SK-N-SH treated with all-trans-retinoic acid at 6 μM for 48 hours (cell line): ENCODE measurements at regions not wholly inside any gene's neighbourhood (a gene's known extent, or its start where the extent isn't known, plus 50 kb on each side); places are given as distances from the start of the nearest gene placed in this dataset.

ENCODE experiments used
- ATAC-seq: fragments of 200-7000 bp; cut with Tn5 transposase; 3 replicates; pipeline ENCODE4 v1.9.1; 2020; ENCODE audit warnings: mild to moderate bottlenecking, moderate library complexity
- ARNTL ChIP-seq: fragments of 450-650 bp; formaldehyde crosslinking; IDR thresholded peaks from 2 replicates; pipeline ENCODE4 v1.5.0; 2020; ENCODE audit warnings: low read depth, mild to moderate bottlenecking, moderate library complexity, borderline replicate concordance
- BACH2 ChIP-seq: fragments of 250-450 bp; sonication (Bioruptor Pico); IDR thresholded peaks from 2 replicates; pipeline ENCODE4 v1.9.0; 2021; ENCODE audit warnings: mild to moderate bottlenecking, borderline replicate concordance
- ESRRG ChIP-seq: fragments of 250-450 bp; sonication (Bioruptor Pico); IDR thresholded peaks from 2 replicates; pipeline ENCODE4 v1.6.1; 2021; ENCODE audit warnings: mild to moderate bottlenecking
- GLIS3 ChIP-seq: fragments of 250-450 bp; sonication (Bioruptor Pico); IDR thresholded peaks from 2 replicates; pipeline ENCODE4 v1.5.0; 2020; ENCODE audit warnings: mild to moderate bottlenecking, moderate library complexity
- ISL1 ChIP-seq: fragments of 250-450 bp; sonication (Bioruptor Pico); IDR thresholded peaks from 2 replicates; pipeline ENCODE4 v2.1.2; 2022; ENCODE audit warnings: mild to moderate bottlenecking, moderate library complexity
- OSR1 ChIP-seq: fragments of 250-450 bp; sonication (Bioruptor Pico); IDR thresholded peaks from 2 replicates; pipeline ENCODE4 v1.8.0; 2022; ENCODE audit warnings: moderate library complexity, mild to moderate bottlenecking, inconsistent platforms
- PPARA ChIP-seq: fragments of 250-450 bp; sonication (Bioruptor Pico); IDR thresholded peaks from 2 replicates; pipeline ENCODE4 v1.5.0; 2020; ENCODE audit warnings: mild to moderate bottlenecking, borderline replicate concordance
- RARB ChIP-seq: fragments of 250-450 bp; sonication (Bioruptor Pico); IDR thresholded peaks from 2 replicates; pipeline ENCODE4 v1.8.0; 2021; ENCODE audit warnings: mild to moderate bottlenecking, moderate library complexity
- SNAI2 ChIP-seq: fragments of 250-450 bp; sonication (Bioruptor Pico); IDR thresholded peaks from 2 replicates; pipeline ENCODE4 v1.5.0; 2020; ENCODE audit warnings: mild to moderate bottlenecking, moderate library complexity
- TCF4 ChIP-seq: fragments of 250-450 bp; sonication (Bioruptor Pico); IDR thresholded peaks from 2 replicates; pipeline ENCODE4 v1.8.0; 2021; ENCODE audit warnings: mild to moderate bottlenecking, moderate library complexity, borderline replicate concordance
- TOX ChIP-seq: fragments of 250-450 bp; sonication (Bioruptor Pico); IDR thresholded peaks from 2 replicates; pipeline ENCODE4 v1.8.0; 2021; ENCODE audit warnings: mild to moderate bottlenecking, moderate library complexity, borderline replicate concordance
- ZC3H10 ChIP-seq: fragments of 250-450 bp; sonication (Bioruptor Pico); IDR thresholded peaks from 2 replicates; pipeline ENCODE4 v1.5.1; 2021; ENCODE audit warnings: mild to moderate bottlenecking, moderate library complexity
- ZFP3 ChIP-seq: fragments of 250-450 bp; sonication (Bioruptor Pico); IDR thresholded peaks from 2 replicates; pipeline ENCODE4 v1.5.0; 2020; ENCODE audit warnings: mild to moderate bottlenecking, moderate library complexity
- ZFP30 ChIP-seq: fragments of 450-650 bp; formaldehyde crosslinking; IDR thresholded peaks from 2 replicates; pipeline ENCODE4 v1.5.0; 2022; ENCODE audit warnings: mild to moderate bottlenecking, moderate library complexity
- ZNF565 ChIP-seq: fragments of 450-650 bp; formaldehyde crosslinking; conservative IDR thresholded peaks from 2 replicates; pipeline ENCODE4 v1.5.0; 2020; ENCODE audit warnings: low read depth, mild to moderate bottlenecking, moderate library complexity
- ZNF70 ChIP-seq: fragments of 450-650 bp; formaldehyde crosslinking; IDR thresholded peaks from 2 replicates; pipeline ENCODE4 v1.5.0; 2020; ENCODE audit warnings: mild to moderate bottlenecking, moderate library complexity
- ZNF8 ChIP-seq: fragments of 450-650 bp; formaldehyde crosslinking; IDR thresholded peaks from 2 replicates; pipeline ENCODE4 v1.5.0; 2020; ENCODE audit warnings: mild to moderate bottlenecking, moderate library complexity
- TF ChIP-seq, protein P1 (sequence below): fragments of 250-450 bp; sonication (Bioruptor Pico); IDR thresholded peaks from 2 replicates; pipeline ENCODE4 v1.8.0; 2020; ENCODE audit warnings: mild to moderate bottlenecking, moderate library complexity, borderline replicate concordance
- TF ChIP-seq, protein P2 (sequence below): fragments of 250-450 bp; sonication (Bioruptor Pico); IDR thresholded peaks from 2 replicates; pipeline ENCODE4 v1.5.0; 2020; ENCODE audit warnings: mild to moderate bottlenecking, moderate library complexity
- TF ChIP-seq, protein P3 (sequence below): fragments of 250-450 bp; sonication (Bioruptor Pico); IDR thresholded peaks from 2 replicates; pipeline ENCODE4 v1.8.0; 2021; ENCODE audit warnings: low read depth, mild to moderate bottlenecking, moderate library complexity, borderline replicate concordance
- TF ChIP-seq, protein P4 (sequence below): fragments of 250-450 bp; sonication (Bioruptor Pico); IDR thresholded peaks from 2 replicates; pipeline ENCODE4 v1.5.1; 2020; ENCODE audit warnings: low read depth, mild to moderate bottlenecking, moderate library complexity

DNA sequence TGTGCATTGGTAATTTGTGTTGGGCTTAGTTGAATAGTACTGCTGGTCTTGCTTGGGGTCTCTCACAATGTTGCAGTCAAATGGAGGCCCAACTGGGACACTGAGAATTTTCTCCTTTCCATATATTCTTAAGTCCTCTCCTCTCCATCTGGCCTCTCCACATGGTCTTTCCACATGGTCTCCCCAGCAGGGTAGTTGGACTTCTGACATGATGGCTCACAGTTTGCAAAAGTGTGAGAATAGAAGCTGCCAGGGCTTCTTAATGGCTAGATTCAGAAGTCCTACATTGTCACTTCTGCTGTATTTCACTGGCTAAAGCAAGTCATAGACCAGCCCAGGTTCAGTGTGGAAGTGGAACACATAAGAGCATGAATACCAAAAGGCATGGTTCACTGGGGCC, 318.5 kb upstream of the TNP1 start:
- TF ChIP-seq OSR1 (CRISPR knock-in tag) = no peak

DNA sequence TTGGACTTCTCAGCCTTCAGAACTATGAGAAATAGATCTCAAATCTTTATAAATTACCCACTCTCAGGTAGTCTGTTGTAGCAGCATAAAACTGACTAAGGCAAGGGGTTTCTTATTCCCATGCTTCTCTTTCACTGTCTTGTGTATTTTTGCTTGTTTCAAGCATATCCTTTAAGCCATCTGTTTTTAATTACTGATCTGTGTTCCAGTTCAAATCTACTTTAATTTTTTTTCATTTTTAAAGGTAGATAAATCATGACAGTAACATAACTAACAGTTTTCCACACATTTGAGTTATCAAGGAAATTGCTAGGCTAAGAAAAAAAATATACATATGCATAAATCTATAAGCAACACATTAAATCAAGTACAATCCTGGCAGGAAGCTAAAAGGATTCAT, 317.9 kb upstream of the TNP1 start:
- ATAC-seq = no peak
- no peak for TF ChIP-seq TOX (CRISPR knock-in tag)
- no peak for TF ChIP-seq ZFP30 (CRISPR knock-in tag)
- no peak for TF ChIP-seq RARB (CRISPR knock-in tag)
- no peak for TF ChIP-seq ESRRG
- no peak for TF ChIP-seq ZNF70 (CRISPR knock-in tag)
- no peak for TF ChIP-seq GLIS3
- TF ChIP-seq ZC3H10 (CRISPR knock-in tag) = no peak
- TF ChIP-seq, protein P1, sequence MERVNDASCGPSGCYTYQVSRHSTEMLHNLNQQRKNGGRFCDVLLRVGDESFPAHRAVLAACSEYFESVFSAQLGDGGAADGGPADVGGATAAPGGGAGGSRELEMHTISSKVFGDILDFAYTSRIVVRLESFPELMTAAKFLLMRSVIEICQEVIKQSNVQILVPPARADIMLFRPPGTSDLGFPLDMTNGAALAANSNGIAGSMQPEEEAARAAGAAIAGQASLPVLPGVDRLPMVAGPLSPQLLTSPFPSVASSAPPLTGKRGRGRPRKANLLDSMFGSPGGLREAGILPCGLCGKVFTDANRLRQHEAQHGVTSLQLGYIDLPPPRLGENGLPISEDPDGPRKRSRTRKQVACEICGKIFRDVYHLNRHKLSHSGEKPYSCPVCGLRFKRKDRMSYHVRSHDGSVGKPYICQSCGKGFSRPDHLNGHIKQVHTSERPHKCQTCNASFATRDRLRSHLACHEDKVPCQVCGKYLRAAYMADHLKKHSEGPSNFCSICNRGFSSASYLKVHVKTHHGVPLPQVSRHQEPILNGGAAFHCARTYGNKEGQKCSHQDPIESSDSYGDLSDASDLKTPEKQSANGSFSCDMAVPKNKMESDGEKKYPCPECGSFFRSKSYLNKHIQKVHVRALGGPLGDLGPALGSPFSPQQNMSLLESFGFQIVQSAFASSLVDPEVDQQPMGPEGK (CRISPR knock-in tag) = no peak

More for the DNA sequence above, 318.5 kb upstream of the TNP1 start:
- ATAC-seq = no peak

DNA sequence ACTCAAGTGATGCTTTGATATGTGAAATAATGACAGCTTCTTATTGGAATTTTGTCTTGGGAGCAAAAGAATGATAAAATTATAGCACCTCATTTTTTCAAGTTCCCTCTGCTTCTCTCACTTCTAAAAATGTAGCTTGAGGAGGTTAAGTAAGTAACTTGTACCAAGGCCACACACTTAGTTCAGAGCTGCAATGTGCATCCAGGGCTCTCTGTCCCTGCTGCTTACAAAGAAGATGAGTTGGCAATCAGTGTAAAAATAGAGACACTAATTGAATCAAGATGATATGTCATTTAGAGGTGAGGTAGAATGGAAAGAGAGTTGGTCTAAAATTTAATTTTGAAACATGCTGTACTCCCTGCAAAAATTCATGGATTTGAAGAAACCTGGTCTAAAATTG, 312.0 kb upstream of the TNP1 start:
- TF ChIP-seq, protein P2, sequence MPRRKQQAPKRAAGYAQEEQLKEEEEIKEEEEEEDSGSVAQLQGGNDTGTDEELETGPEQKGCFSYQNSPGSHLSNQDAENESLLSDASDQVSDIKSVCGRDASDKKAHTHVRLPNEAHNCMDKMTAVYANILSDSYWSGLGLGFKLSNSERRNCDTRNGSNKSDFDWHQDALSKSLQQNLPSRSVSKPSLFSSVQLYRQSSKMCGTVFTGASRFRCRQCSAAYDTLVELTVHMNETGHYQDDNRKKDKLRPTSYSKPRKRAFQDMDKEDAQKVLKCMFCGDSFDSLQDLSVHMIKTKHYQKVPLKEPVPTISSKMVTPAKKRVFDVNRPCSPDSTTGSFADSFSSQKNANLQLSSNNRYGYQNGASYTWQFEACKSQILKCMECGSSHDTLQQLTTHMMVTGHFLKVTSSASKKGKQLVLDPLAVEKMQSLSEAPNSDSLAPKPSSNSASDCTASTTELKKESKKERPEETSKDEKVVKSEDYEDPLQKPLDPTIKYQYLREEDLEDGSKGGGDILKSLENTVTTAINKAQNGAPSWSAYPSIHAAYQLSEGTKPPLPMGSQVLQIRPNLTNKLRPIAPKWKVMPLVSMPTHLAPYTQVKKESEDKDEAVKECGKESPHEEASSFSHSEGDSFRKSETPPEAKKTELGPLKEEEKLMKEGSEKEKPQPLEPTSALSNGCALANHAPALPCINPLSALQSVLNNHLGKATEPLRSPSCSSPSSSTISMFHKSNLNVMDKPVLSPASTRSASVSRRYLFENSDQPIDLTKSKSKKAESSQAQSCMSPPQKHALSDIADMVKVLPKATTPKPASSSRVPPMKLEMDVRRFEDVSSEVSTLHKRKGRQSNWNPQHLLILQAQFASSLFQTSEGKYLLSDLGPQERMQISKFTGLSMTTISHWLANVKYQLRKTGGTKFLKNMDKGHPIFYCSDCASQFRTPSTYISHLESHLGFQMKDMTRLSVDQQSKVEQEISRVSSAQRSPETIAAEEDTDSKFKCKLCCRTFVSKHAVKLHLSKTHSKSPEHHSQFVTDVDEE (CRISPR knock-in tag) = no peak
- TF ChIP-seq, all 23 proteins: peak for 0
- no peak for ATAC-seq

DNA sequence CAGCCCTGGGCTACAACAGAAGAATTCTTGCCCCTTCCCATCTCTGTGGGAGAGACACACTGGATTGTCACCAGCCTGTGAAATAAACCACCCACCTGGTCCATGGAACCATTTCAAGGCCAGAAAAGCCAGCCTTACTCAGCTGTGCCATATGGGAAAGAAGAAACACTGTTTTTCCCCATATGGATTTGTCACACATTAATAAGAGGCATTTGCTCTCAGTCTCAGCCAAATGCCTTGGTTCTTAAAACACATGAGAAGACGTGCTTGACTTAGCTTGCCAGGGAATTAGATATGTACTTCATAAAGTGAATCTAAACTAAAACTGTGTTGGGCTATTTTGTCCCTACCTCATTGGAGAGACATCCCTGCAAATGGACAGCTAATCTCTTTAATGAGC, 308.6 kb upstream of the TNP1 start:
- no peak for ATAC-seq
- no peak for TF ChIP-seq OSR1 (CRISPR knock-in tag)
- TF ChIP-seq, protein P3, sequence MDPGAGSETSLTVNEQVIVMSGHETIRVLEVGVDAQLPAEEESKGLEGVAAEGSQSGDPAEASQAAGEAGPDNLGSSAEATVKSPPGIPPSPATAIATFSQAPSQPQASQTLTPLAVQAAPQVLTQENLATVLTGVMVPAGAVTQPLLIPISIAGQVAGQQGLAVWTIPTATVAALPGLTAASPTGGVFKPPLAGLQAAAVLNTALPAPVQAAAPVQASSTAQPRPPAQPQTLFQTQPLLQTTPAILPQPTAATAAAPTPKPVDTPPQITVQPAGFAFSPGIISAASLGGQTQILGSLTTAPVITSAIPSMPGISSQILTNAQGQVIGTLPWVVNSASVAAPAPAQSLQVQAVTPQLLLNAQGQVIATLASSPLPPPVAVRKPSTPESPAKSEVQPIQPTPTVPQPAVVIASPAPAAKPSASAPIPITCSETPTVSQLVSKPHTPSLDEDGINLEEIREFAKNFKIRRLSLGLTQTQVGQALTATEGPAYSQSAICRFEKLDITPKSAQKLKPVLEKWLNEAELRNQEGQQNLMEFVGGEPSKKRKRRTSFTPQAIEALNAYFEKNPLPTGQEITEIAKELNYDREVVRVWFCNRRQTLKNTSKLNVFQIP (CRISPR knock-in tag) = no peak
- TF ChIP-seq PPARA (CRISPR knock-in tag) = no peak
- TF ChIP-seq ESRRG = no peak
- TF ChIP-seq, protein P4, sequence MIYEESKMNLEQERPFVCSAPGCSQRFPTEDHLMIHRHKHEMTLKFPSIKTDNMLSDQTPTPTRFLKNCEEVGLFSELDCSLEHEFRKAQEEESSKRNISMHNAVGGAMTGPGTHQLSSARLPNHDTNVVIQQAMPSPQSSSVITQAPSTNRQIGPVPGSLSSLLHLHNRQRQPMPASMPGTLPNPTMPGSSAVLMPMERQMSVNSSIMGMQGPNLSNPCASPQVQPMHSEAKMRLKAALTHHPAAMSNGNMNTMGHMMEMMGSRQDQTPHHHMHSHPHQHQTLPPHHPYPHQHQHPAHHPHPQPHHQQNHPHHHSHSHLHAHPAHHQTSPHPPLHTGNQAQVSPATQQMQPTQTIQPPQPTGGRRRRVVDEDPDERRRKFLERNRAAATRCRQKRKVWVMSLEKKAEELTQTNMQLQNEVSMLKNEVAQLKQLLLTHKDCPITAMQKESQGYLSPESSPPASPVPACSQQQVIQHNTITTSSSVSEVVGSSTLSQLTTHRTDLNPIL (CRISPR knock-in tag) = no peak
- no peak for TF ChIP-seq RARB (CRISPR knock-in tag)
- no peak for TF ChIP-seq ARNTL (CRISPR knock-in tag)
- TF ChIP-seq ZNF8 (CRISPR knock-in tag) = no peak
- TF ChIP-seq TCF4 (CRISPR knock-in tag) = no peak
- TF ChIP-seq ZFP30 (CRISPR knock-in tag) = no peak
- TF ChIP-seq ZC3H10 (CRISPR knock-in tag) = no peak
- TF ChIP-seq GLIS3 = no peak
- no peak for TF ChIP-seq ZFP3 (CRISPR knock-in tag)
- no peak for TF ChIP-seq BACH2 (CRISPR knock-in tag)
- TF ChIP-seq SNAI2 (CRISPR knock-in tag) = no peak
- TF ChIP-seq TOX (CRISPR knock-in tag) = no peak
- TF ChIP-seq, protein P1 (CRISPR knock-in tag) = no peak
- TF ChIP-seq, protein P2 (CRISPR knock-in tag) = no peak
- no peak for TF ChIP-seq ZNF565
- TF ChIP-seq ISL1 = no peak
- TF ChIP-seq, all 23 proteins: peak for 0
